ENCODE measurements at regions not wholly inside any gene's neighbourhood (a gene's known extent, or its start where the extent isn't known, plus 50 kb on each side); places are given as distances from the start of the nearest gene placed in this dataset.
"Not testable (repeated sequence)": the region's sequence is repeated elsewhere in the genome, so short reads cannot be mapped to it uniquely, and the experiment has no call there.

- no peak for TF ChIP-seq CTCF (IDR thresholded peaks at IDR 0.05; ENCODE audit: control insufficient read depth, insufficient read depth, low read depth, low read length, missing control alignments)
- no peak overlapping the region for H3K4me3 ChIP-seq (ENCODE audit: control insufficient read depth, low read depth, low read length)
- DNase-seq (ENCODE audit: low read depth), result no peak
These were observed 707.4 kb downstream of the MECOM start for GRCh38 chr3:168956076-168956475.

- no peak overlapping the region for H3K4me3 ChIP-seq (ENCODE audit: control insufficient read depth, low read depth, low read length)
- no peak for TF ChIP-seq CTCF (IDR thresholded peaks at IDR 0.05; ENCODE audit: control insufficient read depth, insufficient read depth, low read depth, low read length, missing control alignments)
- DNase-seq (ENCODE audit: low read depth), result no peak
These were observed 711.0 kb downstream of the MECOM start for GRCh38 chr3:168952551-168952950.

GRCh38 chr3:168951884-168952283 is 711.6 kb downstream of the MECOM start:
- no peak overlapping the region for H3K4me3 ChIP-seq (ENCODE audit: control insufficient read depth, low read depth, low read length)
- TF ChIP-seq CTCF (IDR thresholded peaks at IDR 0.05; ENCODE audit: control insufficient read depth, insufficient read depth, low read depth, low read length, missing control alignments), result no peak
- no peak for DNase-seq (ENCODE audit: low read depth)

- no peak for DNase-seq (ENCODE audit: low read depth)
These were observed 712.1 kb downstream of the MECOM start for GRCh38 chr3:168951368-168951767.

GRCh38 chr3:168950622-168951021 is 712.9 kb downstream of the MECOM start:
- no peak for DNase-seq (ENCODE audit: low read depth)
- no peak for TF ChIP-seq CTCF (IDR thresholded peaks at IDR 0.05; ENCODE audit: control insufficient read depth, insufficient read depth, low read depth, low read length, missing control alignments)
- no peak overlapping the region for H3K4me3 ChIP-seq (ENCODE audit: control insufficient read depth, low read depth, low read length)

More at GRCh38 chr3:168951368-168951767, 712.1 kb downstream of the MECOM start:
- TF ChIP-seq CTCF (IDR thresholded peaks at IDR 0.05; ENCODE audit: control insufficient read depth, insufficient read depth, low read depth, low read length, missing control alignments), result no peak
- H3K4me3 ChIP-seq (ENCODE audit: control insufficient read depth, low read depth, low read length), result no peak overlapping the region

- H3K4me3 ChIP-seq (ENCODE audit: control insufficient read depth, low read depth, low read length), result no peak overlapping the region
- no peak for TF ChIP-seq CTCF (IDR thresholded peaks at IDR 0.05; ENCODE audit: control insufficient read depth, insufficient read depth, low read depth, low read length, missing control alignments)
- DNase-seq (ENCODE audit: low read depth), result no peak
These were observed 723.8 kb downstream of the MECOM start for GRCh38 chr3:168939651-168940238.

GRCh38 chr3:168933614-168934013 is 729.9 kb downstream of the MECOM start:
- DNase-seq (ENCODE audit: low read depth), result peak; percentile 98
- TF ChIP-seq CTCF (IDR thresholded peaks at IDR 0.05; ENCODE audit: control insufficient read depth, insufficient read depth, low read depth, low read length, missing control alignments), result no peak
- no peak overlapping the region for H3K4me3 ChIP-seq (ENCODE audit: control insufficient read depth, low read depth, low read length)

- not testable (repeated sequence) for DNase-seq (ENCODE audit: low read depth); H3K4me3 ChIP-seq (ENCODE audit: control insufficient read depth, low read depth, low read length)
These were observed 733.5 kb downstream of the MECOM start for GRCh38 chr3:168929997-168930396.
